Erythroblast (primary cell): ENCODE measurements at regions not wholly inside any gene's neighbourhood (a gene's known extent, or its start where the extent isn't known, plus 50 kb on each side); places are given as distances from the start of the nearest gene placed in this dataset.

Experiments used
- GATA1 ChIP-seq: IDR thresholded peaks from 2 replicates; pipeline ENCODE4 v1.6.1; 2011; ENCODE audit warnings: low read depth, mild to moderate bottlenecking, control low read depth, low read length, moderate library complexity
- POLR2A ChIP-seq: IDR thresholded peaks from 2 replicates; pipeline ENCODE4 v1.6.1; 2011; ENCODE audit warnings: mild to moderate bottlenecking, low read length

- TF ChIP-seq POLR2A: no peak
- TF ChIP-seq GATA1: no peak
These were observed 95.2 kb downstream of the EGLN3 start for GRCh38 chr14:33855672-33856071.
